ENCODE measurements at regions not wholly inside any gene's neighbourhood (a gene's known extent, or its start where the extent isn't known, plus 50 kb on each side); places are given as distances from the start of the nearest gene placed in this dataset.

- intact Hi-C loops (cut with micrococcal nuclease), result no loop called here
- Histone ChIP-seq H3K4me3 (no peak overlapping the region), H3K9me3 (replicated peaks) (peaks cover 3% of the 10 kb centered on the region), H3K27me3 (ENCODE audit: low read depth) (no peaks in the 10 kb centered on the region), H3K36me3 (no peaks in the 10 kb centered on the region), H3K4me1 (no peaks in the 10 kb centered on the region), H3K27ac (replicated peaks) (no peak overlapping the region)
- TF ChIP-seq CTCF (IDR thresholded peaks at IDR 0.05; ENCODE audit: borderline replicate concordance), result no peak
- DNase-seq, result no peak
Measured at GRCh38 chr13:70189981-70190380, 81.7 kb upstream of the KLHL1 start.

GRCh38 chr13:70188567-70188966, 80.3 kb upstream of the KLHL1 start:
- Histone ChIP-seq H3K27me3 (ENCODE audit: low read depth) (no peaks in the 10 kb centered on the region), H3K27ac (replicated peaks) (no peak overlapping the region), H3K4me3 (no peak overlapping the region), H3K9me3 (replicated peaks) (no peaks in the 10 kb centered on the region), H3K4me1 (no peaks in the 10 kb centered on the region), H3K36me3 (no peaks in the 10 kb centered on the region)
- DNase-seq, result no peak
- no peak for TF ChIP-seq CTCF (IDR thresholded peaks at IDR 0.05; ENCODE audit: borderline replicate concordance)
- intact Hi-C loops (cut with micrococcal nuclease), result no loop called here

- no peak for DNase-seq
- H3K27me3 ChIP-seq (ENCODE audit: low read depth), result no peaks in the 10 kb centered on the region
- intact Hi-C loops (cut with micrococcal nuclease), result no loop called here
- no peaks in the 10 kb centered on the region for H3K36me3 ChIP-seq
- H3K4me3 ChIP-seq, result no peak overlapping the region
- no peaks in the 10 kb centered on the region for H3K9me3 ChIP-seq (replicated peaks)
- no peaks in the 10 kb centered on the region for H3K4me1 ChIP-seq
- no peak overlapping the region for H3K27ac ChIP-seq (replicated peaks)
- TF ChIP-seq CTCF (IDR thresholded peaks at IDR 0.05; ENCODE audit: borderline replicate concordance), result no peak
Measured at GRCh38 chr13:70183041-70183440, 74.8 kb upstream of the KLHL1 start.

Measured in left ventricle myocardium inferior (tissue), 1 donor.